ENCODE measurements at regions not wholly inside any gene's neighbourhood (a gene's known extent, or its start where the extent isn't known, plus 50 kb on each side); places are given as distances from the start of the nearest gene placed in this dataset.

GRCh38 chr6:166860392-166860791 is 96.0 kb downstream of the RNASET2 start:
- H3K9ac ChIP-seq (ENCODE audit: low read depth in 1 of 2, low read length in 2 of 2) = no peak overlapping the region
- no peak overlapping the region for H3K27ac ChIP-seq (ENCODE audit: low read depth, low read length)

GRCh38 chr6:166855416-166855815 is 100.9 kb downstream of the RNASET2 start:
- Histone ChIP-seq H3K4me1 (ENCODE audit: control insufficient read depth in 1 of 2, insufficient read depth in 2 of 2, low read length in 2 of 2) (no peaks in the 10 kb centered on the region), H3K9me3 (ENCODE audit: control insufficient read depth in 1 of 2, low read length in 2 of 2) (no peaks in the 10 kb centered on the region), H3K27ac (ENCODE audit: low read depth, low read length) (no peak overlapping the region), H3K9ac (ENCODE audit: low read depth in 1 of 2, low read length in 2 of 2) (no peak overlapping the region), H3K36me3 (ENCODE audit: control insufficient read depth in 1 of 2, insufficient read depth in 2 of 2, low read length in 2 of 2) (no peaks in the 10 kb centered on the region), H3K4me3 (ENCODE audit: low read depth in 1 of 2, low read length in 2 of 2) (no peak overlapping the region), H3K27me3 (ENCODE audit: control insufficient read depth in 1 of 2, insufficient read depth in 2 of 2, low read length in 2 of 2) (peaks cover 0 to 4% of the 10 kb centered on the region in 2 donors)

More at GRCh38 chr6:166860392-166860791, 96.0 kb downstream of the RNASET2 start:
- Histone ChIP-seq H3K27me3 (ENCODE audit: control insufficient read depth in 1 of 2, insufficient read depth in 2 of 2, low read length in 2 of 2) (peaks cover 16 to 22% of the 10 kb centered on the region in 2 donors), H3K36me3 (ENCODE audit: control insufficient read depth in 1 of 2, insufficient read depth in 2 of 2, low read length in 2 of 2) (no peaks in the 10 kb centered on the region), H3K4me3 (ENCODE audit: low read depth in 1 of 2, low read length in 2 of 2) (no peak overlapping the region), H3K4me1 (ENCODE audit: control insufficient read depth in 1 of 2, insufficient read depth in 2 of 2, low read length in 2 of 2) (peaks cover 0 to 4% of the 10 kb centered on the region in 2 donors), H3K9me3 (ENCODE audit: control insufficient read depth in 1 of 2, low read length in 2 of 2) (no peaks in the 10 kb centered on the region)

- Histone ChIP-seq H3K9me3 (ENCODE audit: control insufficient read depth in 1 of 2, low read length in 2 of 2) (no peaks in the 10 kb centered on the region), H3K9ac (ENCODE audit: low read depth in 1 of 2, low read length in 2 of 2) (no peak overlapping the region), H3K4me1 (ENCODE audit: control insufficient read depth in 1 of 2, insufficient read depth in 2 of 2, low read length in 2 of 2) (no peaks in the 10 kb centered on the region), H3K36me3 (ENCODE audit: control insufficient read depth in 1 of 2, insufficient read depth in 2 of 2, low read length in 2 of 2) (no peaks in the 10 kb centered on the region), H3K4me3 (ENCODE audit: low read depth in 1 of 2, low read length in 2 of 2) (no peak overlapping the region), H3K27ac (ENCODE audit: low read depth, low read length) (no peak overlapping the region), H3K27me3 (ENCODE audit: control insufficient read depth in 1 of 2, insufficient read depth in 2 of 2, low read length in 2 of 2) (no peaks in the 10 kb centered on the region)
Measured at GRCh38 chr6:166853371-166854325, 102.7 kb downstream of the RNASET2 start.

GRCh38 chr6:166852451-166852975 is 103.8 kb downstream of the RNASET2 start:
- no peak overlapping the region for H3K27ac ChIP-seq (ENCODE audit: low read depth, low read length)
- no peaks in the 10 kb centered on the region for H3K27me3 ChIP-seq (ENCODE audit: control insufficient read depth in 1 of 2, insufficient read depth in 2 of 2, low read length in 2 of 2)
- no peak overlapping the region for H3K9ac ChIP-seq (ENCODE audit: low read depth in 1 of 2, low read length in 2 of 2)
- no peaks in the 10 kb centered on the region for H3K9me3 ChIP-seq (ENCODE audit: control insufficient read depth in 1 of 2, low read length in 2 of 2)
- no peaks in the 10 kb centered on the region for H3K4me1 ChIP-seq (ENCODE audit: control insufficient read depth in 1 of 2, insufficient read depth in 2 of 2, low read length in 2 of 2)
- H3K4me3 ChIP-seq (ENCODE audit: low read depth in 1 of 2, low read length in 2 of 2) = no peak overlapping the region
- no peaks in the 10 kb centered on the region for H3K36me3 ChIP-seq (ENCODE audit: control insufficient read depth in 1 of 2, insufficient read depth in 2 of 2, low read length in 2 of 2)

GRCh38 chr6:166851911-166852310 is 104.4 kb downstream of the RNASET2 start:
- no peak overlapping the region for H3K9ac ChIP-seq (ENCODE audit: low read depth in 1 of 2, low read length in 2 of 2)
- H3K4me3 ChIP-seq (ENCODE audit: low read depth in 1 of 2, low read length in 2 of 2) = no peak overlapping the region
- H3K9me3 ChIP-seq (ENCODE audit: control insufficient read depth in 1 of 2, low read length in 2 of 2) = no peaks in the 10 kb centered on the region
- no peaks in the 10 kb centered on the region for H3K36me3 ChIP-seq (ENCODE audit: control insufficient read depth in 1 of 2, insufficient read depth in 2 of 2, low read length in 2 of 2)
- H3K27ac ChIP-seq (ENCODE audit: low read depth, low read length) = no peak overlapping the region
- H3K27me3 ChIP-seq (ENCODE audit: control insufficient read depth in 1 of 2, insufficient read depth in 2 of 2, low read length in 2 of 2) = no peaks in the 10 kb centered on the region
- no peaks in the 10 kb centered on the region for H3K4me1 ChIP-seq (ENCODE audit: control insufficient read depth in 1 of 2, insufficient read depth in 2 of 2, low read length in 2 of 2)

- Histone ChIP-seq H3K27ac (ENCODE audit: low read depth, low read length) (no peak overlapping the region), H3K9me3 (ENCODE audit: control insufficient read depth in 1 of 2, low read length in 2 of 2) (no peaks in the 10 kb centered on the region), H3K27me3 (ENCODE audit: control insufficient read depth in 1 of 2, insufficient read depth in 2 of 2, low read length in 2 of 2) (no peaks in the 10 kb centered on the region), H3K36me3 (ENCODE audit: control insufficient read depth in 1 of 2, insufficient read depth in 2 of 2, low read length in 2 of 2) (no peaks in the 10 kb centered on the region), H3K4me3 (ENCODE audit: low read depth in 1 of 2, low read length in 2 of 2) (no peak overlapping the region), H3K4me1 (ENCODE audit: control insufficient read depth in 1 of 2, insufficient read depth in 2 of 2, low read length in 2 of 2) (no peaks in the 10 kb centered on the region), H3K9ac (ENCODE audit: low read depth in 1 of 2, low read length in 2 of 2) (no peak overlapping the region)
Measured at GRCh38 chr6:166851426-166851825, 104.9 kb downstream of the RNASET2 start.

- no peak overlapping the region for H3K9ac ChIP-seq (ENCODE audit: low read depth in 1 of 2, low read length in 2 of 2)
- no peaks in the 10 kb centered on the region for H3K27me3 ChIP-seq (ENCODE audit: control insufficient read depth in 1 of 2, insufficient read depth in 2 of 2, low read length in 2 of 2)
- no peaks in the 10 kb centered on the region for H3K9me3 ChIP-seq (ENCODE audit: control insufficient read depth in 1 of 2, low read length in 2 of 2)
- no peak overlapping the region for H3K27ac ChIP-seq (ENCODE audit: low read depth, low read length)
- no peaks in the 10 kb centered on the region for H3K4me1 ChIP-seq (ENCODE audit: control insufficient read depth in 1 of 2, insufficient read depth in 2 of 2, low read length in 2 of 2)
- no peaks in the 10 kb centered on the region for H3K36me3 ChIP-seq (ENCODE audit: control insufficient read depth in 1 of 2, insufficient read depth in 2 of 2, low read length in 2 of 2)
- H3K4me3 ChIP-seq (ENCODE audit: low read depth in 1 of 2, low read length in 2 of 2) = no peak overlapping the region
Measured at GRCh38 chr6:166850677-166851076, 105.7 kb downstream of the RNASET2 start.

- Histone ChIP-seq H3K27me3 (ENCODE audit: control insufficient read depth in 1 of 2, insufficient read depth in 2 of 2, low read length in 2 of 2) (no peaks in the 10 kb centered on the region), H3K9ac (ENCODE audit: low read depth in 1 of 2, low read length in 2 of 2) (no peak overlapping the region), H3K9me3 (ENCODE audit: control insufficient read depth in 1 of 2, low read length in 2 of 2) (no peaks in the 10 kb centered on the region), H3K36me3 (ENCODE audit: control insufficient read depth in 1 of 2, insufficient read depth in 2 of 2, low read length in 2 of 2) (no peaks in the 10 kb centered on the region), H3K27ac (ENCODE audit: low read depth, low read length) (no peak overlapping the region), H3K4me1 (ENCODE audit: control insufficient read depth in 1 of 2, insufficient read depth in 2 of 2, low read length in 2 of 2) (no peaks in the 10 kb centered on the region), H3K4me3 (ENCODE audit: low read depth in 1 of 2, low read length in 2 of 2) (no peak overlapping the region)
Measured at GRCh38 chr6:166849749-166850183, 106.6 kb downstream of the RNASET2 start.

- H3K27me3 ChIP-seq (ENCODE audit: control insufficient read depth in 1 of 2, insufficient read depth in 2 of 2, low read length in 2 of 2) = no peaks in the 10 kb centered on the region
- no peaks in the 10 kb centered on the region for H3K4me1 ChIP-seq (ENCODE audit: control insufficient read depth in 1 of 2, insufficient read depth in 2 of 2, low read length in 2 of 2)
- no peaks in the 10 kb centered on the region for H3K36me3 ChIP-seq (ENCODE audit: control insufficient read depth in 1 of 2, insufficient read depth in 2 of 2, low read length in 2 of 2)
- no peak overlapping the region for H3K9ac ChIP-seq (ENCODE audit: low read depth in 1 of 2, low read length in 2 of 2)
- H3K27ac ChIP-seq (ENCODE audit: low read depth, low read length) = no peak overlapping the region
- H3K4me3 ChIP-seq (ENCODE audit: low read depth in 1 of 2, low read length in 2 of 2) = no peak overlapping the region
- no peaks in the 10 kb centered on the region for H3K9me3 ChIP-seq (ENCODE audit: control insufficient read depth in 1 of 2, low read length in 2 of 2)
Measured at GRCh38 chr6:166848979-166849748, 107.2 kb downstream of the RNASET2 start.
